NCI-H446 (cell line): ENCODE measurements at regions not wholly inside any gene's neighbourhood (a gene's known extent, or its start where the extent isn't known, plus 50 kb on each side); places are given as distances from the start of the nearest gene placed in this dataset.
"Not testable (repeated sequence)": the region's sequence is repeated elsewhere in the genome, so short reads cannot be mapped to it uniquely, and the experiment has no call there.

Experiments
- DNase-seq, 2 experiments: peaks; one replicate each; lab custom pipeline; 2025; lab: John Stamatoyannopoulos, UW

DNA sequence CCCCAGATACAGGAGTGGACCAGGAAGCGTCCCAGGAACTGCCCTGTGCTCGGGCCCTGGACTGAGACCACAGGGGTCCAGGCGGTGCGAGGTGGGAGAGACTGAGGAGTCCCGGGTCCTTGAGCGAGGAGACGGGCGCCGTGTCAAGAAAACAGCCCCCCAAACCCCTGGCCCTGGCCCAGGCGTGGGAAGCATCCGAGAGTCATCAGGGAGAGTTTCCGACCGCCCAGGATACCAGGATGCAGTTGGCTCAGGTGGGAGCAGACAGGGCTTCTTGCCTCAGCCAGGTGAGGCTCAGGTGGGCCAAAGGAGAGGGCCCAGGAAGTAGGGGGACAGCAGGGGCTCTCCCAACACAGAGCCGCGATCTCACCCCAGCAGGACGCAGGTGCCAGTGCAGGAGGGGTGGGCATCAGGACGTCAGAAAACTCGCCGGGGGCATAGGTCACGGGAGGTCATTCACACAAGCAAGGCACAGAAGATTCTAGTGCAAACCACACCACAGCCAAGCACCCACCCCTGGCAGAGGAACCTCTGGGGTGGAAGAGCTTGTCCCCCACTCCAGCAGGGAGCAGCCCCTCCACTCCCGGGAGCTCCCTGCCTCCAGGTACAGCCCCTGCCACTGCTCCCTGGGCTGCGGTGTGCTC, 102.5 kb upstream of the EIF5 start:
- DNase-seq = no peak

DNA sequence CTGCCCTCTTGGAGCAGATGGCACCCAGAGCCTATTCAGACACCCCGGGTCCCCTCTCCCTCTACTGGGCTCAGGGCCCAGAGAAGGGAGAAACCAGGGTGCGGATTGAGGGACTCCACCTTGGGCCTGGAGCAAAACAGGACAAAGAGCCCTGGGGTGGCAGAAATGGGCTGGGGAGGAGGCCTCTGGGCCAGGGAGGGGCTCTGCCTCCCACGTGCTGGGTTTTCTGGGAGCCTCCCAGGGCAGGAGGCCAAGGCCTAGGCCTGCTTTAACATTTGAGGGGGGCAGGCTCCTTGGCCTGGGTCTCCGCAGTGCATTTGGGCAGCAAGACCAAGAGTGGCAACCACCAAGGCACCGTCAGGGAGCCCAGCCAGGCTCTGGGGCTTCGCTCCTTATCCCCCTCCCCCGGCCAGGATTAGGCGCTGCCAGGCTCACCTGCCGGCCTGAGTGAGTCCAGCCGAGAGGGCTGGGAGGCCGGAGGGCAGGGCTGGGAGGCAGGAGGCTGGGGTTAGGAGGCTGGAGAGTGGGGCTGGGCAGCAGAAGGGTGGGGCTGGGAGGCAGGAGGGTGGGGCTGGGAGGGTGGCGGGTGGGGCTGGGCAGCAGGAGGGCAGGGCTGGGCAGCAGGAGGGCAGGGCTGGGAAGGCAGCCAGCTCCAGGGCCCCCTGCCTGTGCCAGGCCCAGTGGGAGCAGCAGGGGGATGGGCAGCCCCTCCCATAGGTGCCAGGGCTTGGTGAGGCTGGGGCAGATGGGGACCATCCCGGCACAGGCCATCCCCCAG, 101.8 kb upstream of the EIF5 start:
- no peak for DNase-seq

DNA sequence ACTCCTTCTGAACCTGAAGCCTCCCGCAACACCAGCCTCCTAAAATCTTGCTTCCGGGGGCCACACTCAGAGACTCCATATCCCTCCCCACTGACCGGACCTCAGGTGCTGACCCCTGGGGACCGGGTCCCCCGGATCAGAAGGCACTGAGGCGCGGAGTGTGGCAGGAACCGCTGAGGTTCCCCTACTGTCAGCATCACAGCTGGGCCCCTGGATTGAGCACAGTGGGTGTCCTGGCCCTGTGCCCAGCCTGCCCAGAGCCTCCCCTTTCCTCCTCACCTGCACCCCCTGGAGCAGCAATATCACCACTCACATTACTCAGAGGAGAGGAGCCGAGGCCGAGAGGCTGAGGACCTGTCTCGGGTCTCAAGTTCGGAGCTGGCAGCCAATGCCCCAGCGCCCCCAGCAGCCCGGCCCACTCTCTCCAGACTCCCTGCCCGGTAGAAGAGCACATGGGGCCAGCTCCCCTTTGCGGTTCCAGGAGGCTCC, 101.2 kb upstream of the EIF5 start:
- DNase-seq = no peak

GRCh38 chr14:103233328-103233727, 100.7 kb upstream of the EIF5 start:
- no peak for DNase-seq

- DNase-seq = not testable (repeated sequence)
These were observed 99.2 kb upstream of the EIF5 start for GRCh38 chr14:103234826-103235225.

GRCh38 chr14:103235506-103235905, 98.5 kb upstream of the EIF5 start:
- DNase-seq = not testable (repeated sequence)

GRCh38 chr14:103239751-103240150, 94.3 kb upstream of the EIF5 start:
- no peak for DNase-seq

GRCh38 chr14:103241531-103241930, 92.5 kb upstream of the EIF5 start:
- peak; percentile 26 to 33 for DNase-seq

- no peak for DNase-seq
These were observed 90.0 kb upstream of the EIF5 start for GRCh38 chr14:103243764-103244737.

- DNase-seq = not testable (repeated sequence)
These were observed 88.4 kb upstream of the EIF5 start for GRCh38 chr14:103245624-103246031.

GRCh38 chr14:103246070-103246469, 88.0 kb upstream of the EIF5 start:
- no peak for DNase-seq

DNA sequence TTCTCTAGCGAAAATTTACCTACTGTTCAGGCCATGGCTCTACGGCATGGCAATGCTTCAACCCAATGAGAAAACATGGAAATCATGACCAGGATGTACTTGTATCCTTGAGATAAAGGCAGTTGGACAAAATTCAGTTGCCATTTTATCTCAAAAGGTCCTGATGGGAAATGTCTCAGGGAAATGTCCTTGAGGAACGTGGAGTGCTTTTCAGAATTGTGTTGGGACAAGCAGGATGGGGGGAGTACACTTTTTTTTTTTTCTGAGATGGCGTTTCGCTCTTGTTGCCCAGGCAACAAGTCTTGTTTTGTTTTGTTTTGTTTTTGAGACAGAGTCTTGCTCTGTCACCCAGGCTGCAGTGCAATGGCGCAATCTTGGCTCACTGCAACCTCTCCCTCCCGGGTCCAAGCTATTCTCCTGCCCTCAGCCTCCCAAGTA, 86.8 kb upstream of the EIF5 start:
- DNase-seq = no peak

- no peak for DNase-seq
These were observed 83.9 kb upstream of the EIF5 start for GRCh38 chr14:103250181-103250580.

DNA sequence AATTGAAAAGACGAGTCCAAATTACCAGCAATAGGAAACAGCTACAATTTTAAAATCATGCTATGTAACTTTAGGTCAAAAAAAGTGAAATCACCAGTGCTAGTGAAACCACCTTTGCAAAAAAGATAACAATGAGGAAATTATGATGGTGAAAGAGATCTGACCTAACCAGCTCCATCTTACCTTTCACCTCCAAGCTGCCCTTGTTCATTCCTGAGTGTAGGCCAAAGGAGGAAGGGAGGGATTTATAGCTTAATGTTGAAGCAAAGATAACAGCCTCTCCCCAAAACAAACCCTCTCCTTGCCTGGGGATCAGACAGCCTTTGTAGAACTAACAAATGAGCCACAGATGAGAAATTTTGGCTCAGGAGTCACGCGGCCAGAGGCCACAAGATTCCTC, 83.2 kb upstream of the EIF5 start:
- DNase-seq = no peak

DNA sequence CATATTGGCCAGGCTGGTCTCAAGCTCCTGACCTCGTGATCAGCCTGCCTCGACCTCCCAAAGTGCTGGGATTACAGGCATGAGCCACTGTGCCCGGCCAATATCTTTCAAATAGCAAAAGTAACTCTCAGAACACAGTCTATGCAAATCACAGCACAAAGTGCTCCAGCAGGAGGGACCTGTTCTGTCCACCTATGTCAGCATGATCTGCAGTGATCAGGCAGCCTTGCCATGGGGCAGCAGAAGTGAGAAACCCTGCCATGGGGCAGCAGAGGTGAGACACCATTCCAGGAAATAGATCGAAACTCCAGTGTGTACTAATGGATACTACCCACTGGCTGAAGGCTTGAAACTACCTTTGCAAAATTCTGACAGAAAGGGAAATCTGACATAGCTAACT, 78.5 kb upstream of the EIF5 start:
- no peak for DNase-seq

- no peak for DNase-seq
These were observed 77.6 kb upstream of the EIF5 start for GRCh38 chr14:103256406-103256805.

DNA sequence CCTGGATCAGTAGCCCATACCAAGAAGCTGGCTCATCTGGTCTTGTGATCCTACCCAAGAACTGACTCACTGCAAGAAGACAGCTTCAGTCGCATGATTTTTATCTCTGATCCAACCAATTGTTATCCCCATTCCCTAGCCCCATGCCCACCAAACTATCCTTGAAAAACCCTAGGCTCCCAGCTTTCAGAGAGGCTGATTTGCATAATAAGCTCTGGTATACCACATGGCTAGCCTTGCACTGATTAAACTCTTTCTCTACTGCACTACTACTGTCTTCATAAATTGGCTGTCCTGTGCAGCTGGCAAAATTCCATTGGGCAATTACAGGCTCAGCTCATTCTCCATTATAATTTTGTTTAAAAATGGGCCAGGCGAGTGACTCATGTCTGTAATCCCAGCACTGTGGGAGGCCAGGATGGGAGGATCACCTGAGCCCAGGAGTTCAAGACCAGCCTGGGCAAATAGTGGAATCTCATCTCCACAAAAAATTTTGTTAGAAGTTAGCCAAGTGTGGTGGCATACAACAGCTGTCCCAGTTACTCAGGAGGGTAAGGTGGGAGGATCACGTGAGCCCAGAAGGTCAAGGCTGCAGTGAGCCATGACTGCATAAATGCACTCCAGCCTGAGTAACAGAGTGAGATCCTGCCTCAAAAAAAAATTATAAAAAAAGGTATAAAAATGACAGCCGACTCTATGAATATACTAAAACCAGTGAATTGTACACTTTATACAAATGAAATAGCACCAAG, 76.7 kb upstream of the EIF5 start:
- peak in 1 of 2 experiments; percentile 30 for DNase-seq

DNA sequence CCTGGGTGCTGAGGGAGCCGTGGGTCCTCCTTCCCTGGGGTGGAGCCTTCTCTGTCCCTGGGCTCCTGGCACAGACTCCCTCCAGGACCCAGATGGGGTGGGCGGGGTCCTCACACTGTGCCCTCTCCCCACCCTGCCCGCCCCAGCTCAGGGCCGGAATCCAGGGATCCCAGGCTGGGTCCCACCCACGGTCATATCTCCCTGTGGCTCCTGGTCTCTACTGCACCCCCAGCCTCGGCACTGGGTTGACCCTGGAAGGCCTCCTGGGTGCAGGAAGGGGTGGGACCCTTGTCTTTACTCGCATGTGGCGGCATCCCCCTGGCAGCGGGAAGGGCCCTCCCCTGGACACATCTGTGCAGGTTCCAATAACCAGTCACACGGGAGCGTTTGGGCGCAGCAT, 75.8 kb upstream of the EIF5 start:
- no peak for DNase-seq

- DNase-seq = no peak
These were observed 74.9 kb upstream of the EIF5 start for GRCh38 chr14:103259184-103259583.

DNA sequence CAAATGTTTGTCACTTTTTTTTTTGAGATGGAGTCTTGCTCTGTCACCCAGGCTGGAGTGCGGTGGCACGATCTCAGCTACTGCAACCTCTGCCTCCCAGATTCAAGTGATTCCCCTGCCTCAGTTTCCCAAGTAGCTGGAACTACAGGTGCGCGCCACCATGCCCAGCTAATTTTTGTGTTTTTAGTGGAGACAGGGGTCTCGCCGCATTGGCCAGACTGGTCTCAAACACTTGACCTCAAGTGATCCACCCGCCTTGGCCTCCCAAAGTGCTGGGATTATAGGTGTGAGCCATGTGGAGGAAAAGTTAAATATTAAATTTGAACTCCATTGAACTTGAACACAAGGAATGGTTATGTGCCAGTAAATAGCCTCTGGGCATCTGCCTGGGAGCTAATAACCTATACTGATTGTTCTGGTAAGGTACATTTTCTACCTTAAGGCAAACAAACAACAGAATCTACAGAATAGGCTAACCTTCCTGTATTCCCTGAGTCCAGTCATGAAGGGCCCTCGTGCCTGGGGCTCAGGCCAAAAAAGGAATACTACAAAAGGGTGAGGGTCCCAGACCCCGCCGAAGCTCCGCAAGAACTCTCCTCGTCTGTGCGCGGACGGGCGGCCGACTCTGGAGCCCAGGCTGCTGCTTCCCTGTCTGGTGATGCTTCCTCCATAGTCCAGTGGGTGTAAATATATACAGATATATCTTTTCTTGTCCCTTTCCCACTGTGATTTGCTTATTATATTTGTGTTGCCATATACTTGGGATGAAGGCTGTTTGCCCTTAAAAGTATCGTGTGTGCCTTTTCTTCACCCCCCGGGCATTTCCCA, 74.0 kb upstream of the EIF5 start:
- no peak for DNase-seq
